HL-60 (cell line): ENCODE measurements at regions not wholly inside any gene's neighbourhood (a gene's known extent, or its start where the extent isn't known, plus 50 kb on each side); places are given as distances from the start of the nearest gene placed in this dataset.

Experiments
- DNase-seq, 2 experiments: peaks; one replicate each; pipeline ENCODE4 v3.0.0-alpha.2; 2010 to 2020; ENCODE audit warnings: low read depth in 1 of 2, low spot score in 1 of 2
- H3K27ac ChIP-seq: fragments of 250-450 bp; sonication (Bioruptor Pico); replicated peaks from 2 replicates; pipeline ENCODE4 v1.5.1; 2020; ENCODE audit warnings: mild to moderate bottlenecking, moderate library complexity
- H3K27me3 ChIP-seq: fragments of 250-450 bp; sonication (Bioruptor Pico); 2 replicates; pipeline ENCODE4 v1.5.1; 2021; ENCODE audit warnings: mild to moderate bottlenecking, moderate library complexity; ENCODE audit not compliant: insufficient read depth, poor library complexity, severe bottlenecking
- H3K4me3 ChIP-seq: replicated peaks from 2 replicates; pipeline ENCODE4 v1.5.1; 2011; ENCODE audit warnings: mild to moderate bottlenecking, control low read depth, low read length; ENCODE audit not compliant: insufficient read depth
- GABPA ChIP-seq: IDR thresholded peaks from 2 replicates; pipeline ENCODE4 v1.6.1; 2012; ENCODE audit warnings: low read depth
- POLR2AphosphoS5 ChIP-seq: IDR thresholded peaks from 2 replicates; pipeline ENCODE4 v1.6.1; 2012; ENCODE audit warnings: low read depth
- SPI1 ChIP-seq: IDR thresholded peaks from 2 replicates; pipeline ENCODE4 v1.6.1; 2012; ENCODE audit warnings: low read depth, mild to moderate bottlenecking, borderline replicate concordance
- TF ChIP-seq, protein P1 (sequence below): IDR thresholded peaks from one replicate; pipeline ENCODE4 v1.5.1; 2011; ENCODE audit warnings: low read length, control low read depth, inconsistent platforms; ENCODE audit not compliant: insufficient read depth
- TF ChIP-seq, protein P2 (sequence below): IDR thresholded peaks from 2 replicates; pipeline ENCODE4 v1.6.1; 2012; ENCODE audit warnings: low read depth; ENCODE audit not compliant: insufficient replicate concordance

DNA sequence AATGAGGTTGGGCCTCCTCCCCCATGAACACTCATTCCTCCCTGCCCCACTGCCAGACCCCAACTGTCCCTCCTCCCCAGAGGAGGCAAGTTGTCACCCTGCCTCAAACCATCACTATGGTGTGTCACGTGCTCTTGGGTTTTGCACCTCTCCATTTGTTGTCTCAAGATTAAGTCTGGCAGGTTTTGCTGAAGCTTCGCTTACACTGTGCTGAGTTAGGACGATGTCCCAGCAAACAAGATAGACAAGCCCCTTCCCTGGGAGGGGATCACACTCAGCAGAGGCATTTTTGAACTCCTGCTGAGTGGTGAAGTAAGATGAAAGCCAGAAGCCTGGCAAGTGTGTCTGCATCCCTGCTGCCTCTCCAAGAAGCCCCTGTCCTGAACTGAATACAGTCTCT is 78.3 kb downstream of the CBLN1 start:
- no peak overlapping the region for H3K27ac ChIP-seq
- H3K4me3 ChIP-seq: no peak overlapping the region
- no peaks in the 10 kb centered on the region for H3K27me3 ChIP-seq
- TF ChIP-seq SPI1 (no peak), GABPA (no peak), POLR2AphosphoS5 (no peak)
- TF ChIP-seq, protein P1, sequence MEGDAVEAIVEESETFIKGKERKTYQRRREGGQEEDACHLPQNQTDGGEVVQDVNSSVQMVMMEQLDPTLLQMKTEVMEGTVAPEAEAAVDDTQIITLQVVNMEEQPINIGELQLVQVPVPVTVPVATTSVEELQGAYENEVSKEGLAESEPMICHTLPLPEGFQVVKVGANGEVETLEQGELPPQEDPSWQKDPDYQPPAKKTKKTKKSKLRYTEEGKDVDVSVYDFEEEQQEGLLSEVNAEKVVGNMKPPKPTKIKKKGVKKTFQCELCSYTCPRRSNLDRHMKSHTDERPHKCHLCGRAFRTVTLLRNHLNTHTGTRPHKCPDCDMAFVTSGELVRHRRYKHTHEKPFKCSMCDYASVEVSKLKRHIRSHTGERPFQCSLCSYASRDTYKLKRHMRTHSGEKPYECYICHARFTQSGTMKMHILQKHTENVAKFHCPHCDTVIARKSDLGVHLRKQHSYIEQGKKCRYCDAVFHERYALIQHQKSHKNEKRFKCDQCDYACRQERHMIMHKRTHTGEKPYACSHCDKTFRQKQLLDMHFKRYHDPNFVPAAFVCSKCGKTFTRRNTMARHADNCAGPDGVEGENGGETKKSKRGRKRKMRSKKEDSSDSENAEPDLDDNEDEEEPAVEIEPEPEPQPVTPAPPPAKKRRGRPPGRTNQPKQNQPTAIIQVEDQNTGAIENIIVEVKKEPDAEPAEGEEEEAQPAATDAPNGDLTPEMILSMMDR: no peak
- TF ChIP-seq, protein P2, sequence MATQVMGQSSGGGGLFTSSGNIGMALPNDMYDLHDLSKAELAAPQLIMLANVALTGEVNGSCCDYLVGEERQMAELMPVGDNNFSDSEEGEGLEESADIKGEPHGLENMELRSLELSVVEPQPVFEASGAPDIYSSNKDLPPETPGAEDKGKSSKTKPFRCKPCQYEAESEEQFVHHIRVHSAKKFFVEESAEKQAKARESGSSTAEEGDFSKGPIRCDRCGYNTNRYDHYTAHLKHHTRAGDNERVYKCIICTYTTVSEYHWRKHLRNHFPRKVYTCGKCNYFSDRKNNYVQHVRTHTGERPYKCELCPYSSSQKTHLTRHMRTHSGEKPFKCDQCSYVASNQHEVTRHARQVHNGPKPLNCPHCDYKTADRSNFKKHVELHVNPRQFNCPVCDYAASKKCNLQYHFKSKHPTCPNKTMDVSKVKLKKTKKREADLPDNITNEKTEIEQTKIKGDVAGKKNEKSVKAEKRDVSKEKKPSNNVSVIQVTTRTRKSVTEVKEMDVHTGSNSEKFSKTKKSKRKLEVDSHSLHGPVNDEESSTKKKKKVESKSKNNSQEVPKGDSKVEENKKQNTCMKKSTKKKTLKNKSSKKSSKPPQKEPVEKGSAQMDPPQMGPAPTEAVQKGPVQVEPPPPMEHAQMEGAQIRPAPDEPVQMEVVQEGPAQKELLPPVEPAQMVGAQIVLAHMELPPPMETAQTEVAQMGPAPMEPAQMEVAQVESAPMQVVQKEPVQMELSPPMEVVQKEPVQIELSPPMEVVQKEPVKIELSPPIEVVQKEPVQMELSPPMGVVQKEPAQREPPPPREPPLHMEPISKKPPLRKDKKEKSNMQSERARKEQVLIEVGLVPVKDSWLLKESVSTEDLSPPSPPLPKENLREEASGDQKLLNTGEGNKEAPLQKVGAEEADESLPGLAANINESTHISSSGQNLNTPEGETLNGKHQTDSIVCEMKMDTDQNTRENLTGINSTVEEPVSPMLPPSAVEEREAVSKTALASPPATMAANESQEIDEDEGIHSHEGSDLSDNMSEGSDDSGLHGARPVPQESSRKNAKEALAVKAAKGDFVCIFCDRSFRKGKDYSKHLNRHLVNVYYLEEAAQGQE: no peak
- no peak for DNase-seq

DNA sequence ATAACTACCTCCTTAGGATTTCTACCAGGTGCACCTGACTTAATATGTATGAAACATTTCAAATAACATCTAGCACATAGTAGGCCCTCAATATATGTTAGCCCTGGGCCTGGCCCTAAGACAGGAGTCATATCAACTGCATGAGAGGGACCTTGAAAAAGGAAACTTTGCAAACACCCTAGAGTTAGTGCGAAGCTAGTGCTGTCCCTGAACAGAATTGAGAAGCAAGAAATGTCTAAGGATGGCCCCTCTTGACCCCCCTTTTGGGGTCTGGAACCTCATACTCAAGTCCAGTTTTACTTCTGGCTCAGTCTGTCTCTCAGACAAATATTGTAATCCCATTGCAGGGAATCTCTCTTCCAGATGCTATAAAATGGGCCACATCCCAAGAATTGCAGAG is 80.5 kb downstream of the CBLN1 start:
- Histone ChIP-seq H3K4me3 (no peak overlapping the region), H3K27me3 (no peaks in the 10 kb centered on the region), H3K27ac (no peak overlapping the region)
- DNase-seq: no peak
- TF ChIP-seq, protein P1: no peak
- no peak for TF ChIP-seq POLR2AphosphoS5
- TF ChIP-seq SPI1: no peak
- TF ChIP-seq, protein P2: no peak
- TF ChIP-seq GABPA: no peak

DNA sequence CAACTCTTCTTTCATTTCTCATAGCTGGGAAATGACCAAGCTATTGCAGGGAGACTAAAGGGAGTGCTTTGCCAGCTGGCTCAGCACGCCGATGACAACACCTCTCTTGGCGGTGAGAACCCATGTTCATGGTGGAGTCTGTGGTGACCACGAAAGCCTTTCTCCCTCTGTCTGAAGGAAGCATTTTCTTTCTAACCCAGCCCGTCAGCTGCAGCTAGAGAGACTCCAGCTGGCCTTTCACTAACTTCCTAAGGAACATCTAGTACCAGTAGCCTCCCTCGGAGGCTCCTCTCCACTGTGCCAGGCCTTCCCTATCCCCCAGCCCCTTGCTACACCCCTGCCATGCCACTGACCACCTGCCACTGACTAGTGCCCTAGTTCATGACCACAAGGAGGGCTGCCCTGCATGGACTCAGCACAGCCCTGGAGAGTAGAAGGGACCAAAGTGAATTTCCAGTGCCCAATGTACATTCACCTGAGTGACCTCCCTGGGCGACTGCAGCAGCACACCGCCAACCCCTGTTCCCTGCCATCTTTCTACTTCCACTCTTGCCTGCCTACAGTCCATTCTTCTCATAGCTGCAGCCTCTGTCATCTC is 81.3 kb downstream of the CBLN1 start:
- H3K27ac ChIP-seq: no peak overlapping the region
- TF ChIP-seq POLR2AphosphoS5 (no peak), SPI1 (no peak), GABPA (no peak)
- TF ChIP-seq, protein P1: no peak
- TF ChIP-seq, protein P2: no peak
- H3K27me3 ChIP-seq: no peaks in the 10 kb centered on the region

More for the DNA sequence above, 81.3 kb downstream of the CBLN1 start:
- H3K4me3 ChIP-seq: no peak overlapping the region
- DNase-seq: no peak
